Large intestine (tissue), 3 donors: ENCODE measurements at regions not wholly inside any gene's neighbourhood (a gene's known extent, or its start where the extent isn't known, plus 50 kb on each side); places are given as distances from the start of the nearest gene placed in this dataset.
"Not testable (repeated sequence)": the region's sequence is repeated elsewhere in the genome, so short reads cannot be mapped to it uniquely, and the experiment has no call there.

ENCODE experiments used
- DNase-seq, 2 donors: peaks; one replicate each; pipeline versions ENCODE4 v3.0.0 to v3.0.0-alpha.2; 2013
- H3K27ac ChIP-seq: one replicate; pipeline ENCODE4 v1.5.1; 2013; ENCODE audit warnings: low read length
- H3K27me3 ChIP-seq: 2 replicates; pipeline ENCODE4 v1.6.1; 2013; ENCODE audit warnings: low read length; ENCODE audit not compliant: control insufficient read depth, insufficient read depth
- H3K36me3 ChIP-seq: 2 replicates; pipeline ENCODE4 v1.6.1; 2013; ENCODE audit warnings: low read length; ENCODE audit not compliant: control insufficient read depth, insufficient read depth
- H3K4me1 ChIP-seq: one replicate; pipeline ENCODE4 v1.6.1; 2013; ENCODE audit warnings: low read length; ENCODE audit not compliant: control insufficient read depth, insufficient read depth
- H3K4me3 ChIP-seq: one replicate; pipeline ENCODE4 v1.5.1; 2013; ENCODE audit warnings: low read length
- H3K9me3 ChIP-seq: one replicate; pipeline ENCODE4 v1.6.1; 2013; ENCODE audit warnings: mild to moderate bottlenecking, low read depth, low read length, moderate library complexity; ENCODE audit not compliant: control insufficient read depth
- WGBS: methylation state at CpG from one replicate; pipeline ENCODE4 v1.1.5; 2013; ENCODE audit warnings: low lambda C conversion rate; ENCODE audit not compliant: insufficient coverage; 5-methylcytosine and 5-hydroxymethylcytosine counted together

DNA sequence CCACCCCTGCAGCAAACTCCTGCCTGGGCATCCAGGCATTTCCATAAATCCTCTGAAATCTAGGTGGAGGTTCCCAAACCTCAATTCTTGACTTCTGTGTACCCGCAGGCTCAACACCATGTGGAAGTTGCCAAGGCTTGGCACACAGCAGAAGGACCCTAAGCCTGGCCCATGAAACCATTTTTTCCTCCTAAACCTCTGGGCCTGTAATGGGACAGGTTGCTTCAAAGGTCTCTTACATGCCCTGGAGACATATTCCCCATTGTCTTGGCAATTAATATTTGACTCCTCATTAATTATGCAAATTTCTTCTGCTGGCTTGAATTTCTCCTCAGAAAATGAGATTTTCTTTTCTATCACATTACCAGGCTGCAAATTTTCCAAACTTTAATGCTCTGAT, 339.5 kb upstream of the SORCS1 start:
- not testable (repeated sequence) for H3K27ac ChIP-seq
- WGBS, result no CpG with 5 or more reads among the region's 1 CpG

DNA sequence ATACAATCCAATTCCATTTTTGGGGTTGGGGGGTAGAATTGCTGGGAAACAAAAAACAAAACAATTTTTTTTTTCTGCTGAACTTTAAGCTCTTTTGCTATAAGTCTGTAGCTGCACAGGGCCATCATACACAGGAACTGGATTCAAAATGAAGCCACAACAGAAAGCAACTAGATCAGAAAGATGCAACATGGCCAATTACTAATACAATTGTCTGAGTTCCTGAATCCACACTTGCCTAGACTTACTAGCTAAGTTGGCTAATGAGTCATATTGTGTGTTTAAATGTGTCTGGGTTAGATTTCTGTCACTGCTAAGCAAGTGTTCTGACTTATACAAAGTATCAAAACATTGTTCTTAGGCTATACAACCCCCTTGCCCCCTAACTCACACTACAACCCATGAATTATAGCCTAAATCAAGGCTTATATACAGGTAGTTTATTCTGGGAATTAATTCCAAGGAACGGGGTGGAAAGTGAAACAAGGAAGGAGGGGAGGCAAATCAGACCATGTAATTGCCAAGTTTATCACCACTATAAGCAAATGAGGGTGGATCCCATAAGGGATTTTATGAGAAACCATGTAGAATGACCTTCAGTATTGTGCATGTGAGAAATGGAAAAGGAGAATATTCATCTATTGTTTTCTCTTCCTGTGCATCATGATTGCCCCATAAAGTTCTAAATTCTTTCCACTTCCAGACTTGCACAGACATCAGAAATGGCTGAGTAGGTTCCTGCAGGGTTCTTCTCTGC, 337.9 kb upstream of the SORCS1 start:
- no peak overlapping the region for H3K27ac ChIP-seq
- DNase-seq, result no peak
- WGBS, result no CpG with 5 or more reads among the region's 1 CpG
- H3K36me3 ChIP-seq, result no peaks in the 10 kb centered on the region
- H3K4me3 ChIP-seq, result no peak overlapping the region
- no peaks in the 10 kb centered on the region for H3K9me3 ChIP-seq
- H3K4me1 ChIP-seq, result no peaks in the 10 kb centered on the region
- H3K27me3 ChIP-seq, result no peaks in the 10 kb centered on the region

More for the DNA sequence above, 339.5 kb upstream of the SORCS1 start:
- H3K36me3 ChIP-seq, DNase-seq, H3K4me1 ChIP-seq, H3K27me3 ChIP-seq, H3K9me3 ChIP-seq, H3K4me3 ChIP-seq: not testable (repeated sequence)

DNA sequence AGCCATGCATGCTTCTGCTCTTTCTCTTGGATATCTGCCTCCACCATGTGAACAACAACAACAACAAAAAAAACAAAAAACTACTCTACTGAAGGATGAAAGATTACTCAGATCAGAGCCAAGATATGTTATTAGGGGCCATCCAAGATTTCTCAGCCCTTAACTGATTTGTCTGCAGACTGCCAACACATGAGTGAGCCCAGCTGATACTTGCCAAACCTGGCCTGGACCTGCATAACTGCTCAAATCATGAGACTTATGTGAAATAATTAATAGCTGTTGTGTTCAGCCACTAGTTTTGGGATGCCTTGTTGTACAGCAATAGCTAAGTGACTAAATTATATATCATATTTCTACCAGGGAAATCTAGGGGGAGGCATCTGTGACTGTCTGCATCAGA, 334.5 kb upstream of the SORCS1 start:
- no peak overlapping the region for H3K27ac ChIP-seq
- DNase-seq, result no peak

DNA sequence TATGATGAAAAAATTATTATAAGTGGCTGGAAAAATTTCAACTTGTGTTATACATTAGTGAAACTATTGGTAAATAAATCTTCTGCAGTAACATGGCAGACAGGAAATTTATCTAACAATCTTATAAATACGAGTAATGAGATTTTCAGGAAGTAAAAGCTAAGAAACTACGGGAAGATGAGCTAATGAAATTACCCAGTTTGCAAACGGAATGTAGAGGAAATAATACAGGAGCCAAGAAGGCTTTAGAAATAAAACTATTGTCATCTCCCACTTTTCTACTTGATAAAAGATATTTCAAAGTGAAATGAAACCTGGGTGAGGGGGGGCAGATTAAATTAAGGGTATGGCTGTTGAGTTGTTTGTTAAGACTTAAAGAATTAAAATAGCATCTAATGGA, 332.5 kb upstream of the SORCS1 start:
- no peaks in the 10 kb centered on the region for H3K27me3 ChIP-seq
- no CpG with 5 or more reads among the region's 3 CpGs for WGBS
- no peaks in the 10 kb centered on the region for H3K4me1 ChIP-seq
- DNase-seq, result no peak
- H3K9me3 ChIP-seq, result no peaks in the 10 kb centered on the region
- no peak overlapping the region for H3K4me3 ChIP-seq
- no peaks in the 10 kb centered on the region for H3K36me3 ChIP-seq
- no peak overlapping the region for H3K27ac ChIP-seq

More for the DNA sequence above, 334.5 kb upstream of the SORCS1 start:
- Histone ChIP-seq H3K9me3 (no peaks in the 10 kb centered on the region), H3K4me3 (no peak overlapping the region), H3K36me3 (no peaks in the 10 kb centered on the region), H3K27me3 (no peaks in the 10 kb centered on the region), H3K4me1 (no peaks in the 10 kb centered on the region)

DNA sequence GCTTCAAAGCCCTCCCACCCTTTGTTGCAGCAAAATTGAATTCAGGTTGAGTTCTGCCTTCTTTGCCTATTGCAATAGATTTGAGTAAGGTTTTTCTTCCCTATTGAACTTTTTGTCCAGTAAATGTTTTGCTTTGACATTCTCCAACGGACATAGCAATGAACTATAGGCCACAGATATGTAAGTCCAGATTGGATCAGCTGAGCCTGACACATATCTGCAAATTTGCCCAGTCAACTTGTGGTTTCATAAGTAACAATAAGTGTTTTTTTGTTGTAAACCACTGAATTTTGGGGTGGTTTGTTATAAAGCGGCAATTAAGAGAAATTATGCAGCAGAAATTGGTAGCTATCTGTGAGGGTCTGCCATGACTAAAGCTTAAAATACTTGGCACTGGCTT, 332.1 kb upstream of the SORCS1 start:
- Histone ChIP-seq H3K27me3 (no peaks in the 10 kb centered on the region), H3K4me3 (no peak overlapping the region), H3K4me1 (no peaks in the 10 kb centered on the region), H3K27ac (no peak overlapping the region), H3K36me3 (no peaks in the 10 kb centered on the region), H3K9me3 (no peaks in the 10 kb centered on the region)
- no peak for DNase-seq
- WGBS, result 71% methylated on average over 1 of the region's 2 CpGs

DNA sequence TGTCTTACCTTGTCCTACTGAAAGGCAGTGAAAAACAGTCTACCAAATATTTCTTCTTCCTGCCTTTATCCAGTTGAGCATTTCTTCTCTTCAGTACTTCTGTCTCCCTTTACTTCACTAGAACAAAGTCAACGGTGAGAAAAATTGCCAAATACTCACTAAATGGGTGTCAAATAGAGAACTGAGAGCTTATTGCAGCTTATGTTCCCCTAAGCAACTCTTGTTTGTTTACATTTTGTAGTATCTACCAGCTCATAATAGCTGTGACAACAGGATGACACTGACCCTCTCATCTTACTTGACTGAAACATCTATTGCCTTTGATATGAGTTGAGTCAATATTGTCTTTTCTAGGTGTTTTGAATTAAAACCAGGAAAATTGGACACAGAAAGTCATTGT, 327.9 kb upstream of the SORCS1 start:
- H3K36me3 ChIP-seq, result no peaks in the 10 kb centered on the region
- no peak overlapping the region for H3K27ac ChIP-seq
- H3K4me1 ChIP-seq, result no peaks in the 10 kb centered on the region
- H3K27me3 ChIP-seq, result no peaks in the 10 kb centered on the region
- no peaks in the 10 kb centered on the region for H3K9me3 ChIP-seq
- WGBS, result 100% methylated on average over 1 of the region's 1 CpG
- H3K4me3 ChIP-seq, result no peak overlapping the region
- DNase-seq, result no peak

DNA sequence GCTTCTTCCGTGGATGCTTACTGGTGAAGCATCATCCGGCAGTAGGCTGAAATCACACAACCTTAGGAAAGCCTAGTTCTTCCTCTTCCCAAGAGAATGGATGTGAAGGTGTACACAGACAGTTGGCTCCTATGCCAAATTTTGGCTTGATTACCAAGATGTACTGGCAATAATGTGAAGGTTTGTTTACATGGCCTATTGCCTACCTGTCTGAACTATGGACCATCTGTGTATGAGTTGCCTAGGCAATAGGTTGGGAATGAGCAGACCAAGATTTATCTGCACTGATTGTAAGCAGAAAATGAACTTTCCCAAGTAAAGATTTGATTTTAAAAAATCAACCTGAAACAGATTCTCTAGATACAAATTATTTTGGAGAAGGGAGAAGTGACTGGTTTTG, 325.9 kb upstream of the SORCS1 start:
- WGBS, result no CpG with 5 or more reads among the region's 2 CpGs
- no peaks in the 10 kb centered on the region for H3K36me3 ChIP-seq
- H3K27ac ChIP-seq, result no peak overlapping the region
- no peaks in the 10 kb centered on the region for H3K27me3 ChIP-seq
- no peaks in the 10 kb centered on the region for H3K4me1 ChIP-seq
- DNase-seq, result no peak
- no peaks in the 10 kb centered on the region for H3K9me3 ChIP-seq
- no peak overlapping the region for H3K4me3 ChIP-seq

DNA sequence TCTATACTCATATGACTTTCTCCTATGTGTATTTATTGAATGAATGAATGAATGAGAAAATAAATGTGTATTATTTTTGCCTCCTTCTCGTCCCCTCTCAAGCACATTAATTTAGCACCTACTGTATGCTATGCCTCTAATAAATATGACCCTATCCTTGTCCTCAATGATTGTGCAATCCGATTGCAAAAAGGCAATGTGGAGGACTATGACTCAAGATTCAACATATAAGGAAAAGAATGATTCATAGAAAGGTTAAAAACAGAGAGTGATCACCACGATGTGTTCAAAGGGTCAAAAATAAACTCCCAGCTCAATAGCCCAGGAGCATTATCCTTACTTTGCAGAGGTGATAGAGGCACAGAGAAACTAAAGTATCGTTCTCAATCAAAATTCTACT, 322.8 kb upstream of the SORCS1 start:
- H3K4me3 ChIP-seq, result no peak overlapping the region
- no peak for DNase-seq
- no peaks in the 10 kb centered on the region for H3K9me3 ChIP-seq
- no peaks in the 10 kb centered on the region for H3K36me3 ChIP-seq
- 100% methylated on average over 2 of the region's 4 CpGs for WGBS
- no peaks in the 10 kb centered on the region for H3K4me1 ChIP-seq
- H3K27ac ChIP-seq, result no peak overlapping the region
- H3K27me3 ChIP-seq, result no peaks in the 10 kb centered on the region

DNA sequence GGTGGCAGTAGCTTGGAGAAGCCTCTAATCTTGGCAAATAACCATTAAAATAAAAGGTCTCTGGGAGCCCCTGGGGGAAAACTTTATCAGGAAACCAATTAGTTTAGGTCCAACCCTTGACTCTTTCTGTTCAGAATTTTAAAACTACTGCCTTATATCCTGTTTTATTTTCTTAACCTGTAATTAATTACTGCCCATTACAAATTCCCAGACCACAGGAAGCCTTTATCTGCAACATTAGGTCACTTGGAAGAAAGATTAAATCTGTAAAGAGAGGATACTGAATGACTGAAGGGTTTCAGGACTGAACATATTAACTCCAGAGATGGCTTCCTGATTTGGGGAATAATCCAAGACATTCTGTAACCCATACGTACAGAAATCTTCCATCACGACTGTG, 320.5 kb upstream of the SORCS1 start:
- no CpG with 5 or more reads among the region's 2 CpGs for WGBS
- DNase-seq, result no peak
- H3K27ac ChIP-seq, result no peak overlapping the region

DNA sequence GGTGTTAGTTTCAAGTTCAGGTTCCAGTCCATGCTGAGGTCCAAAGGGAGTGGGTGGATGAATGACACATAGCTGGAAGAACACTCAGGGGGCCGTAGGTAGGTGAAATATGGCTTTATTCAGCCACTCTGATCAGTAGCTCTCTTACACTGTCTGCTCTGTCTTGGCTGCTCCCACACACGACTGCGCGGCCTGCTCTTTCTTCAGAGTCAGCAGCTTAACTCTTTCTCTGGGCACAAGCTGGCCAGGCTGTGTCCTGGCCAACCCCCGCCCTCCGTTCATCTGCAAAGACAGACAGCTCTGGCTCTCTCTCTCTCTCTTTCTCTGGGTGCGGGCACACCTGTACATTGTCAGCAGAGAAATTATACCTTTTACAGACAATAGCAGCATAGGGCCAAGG, 317.4 kb upstream of the SORCS1 start:
- Histone ChIP-seq H3K27ac (no peak overlapping the region), H3K9me3 (no peaks in the 10 kb centered on the region), H3K4me3 (no peak overlapping the region), H3K4me1 (no peaks in the 10 kb centered on the region), H3K27me3 (no peaks in the 10 kb centered on the region), H3K36me3 (no peaks in the 10 kb centered on the region)
- no CpG with 5 or more reads among the region's 7 CpGs for WGBS
- DNase-seq, result no peak

More for the DNA sequence above, 320.5 kb upstream of the SORCS1 start:
- Histone ChIP-seq H3K4me3 (no peak overlapping the region), H3K9me3 (no peaks in the 10 kb centered on the region), H3K4me1 (no peaks in the 10 kb centered on the region), H3K27me3 (no peaks in the 10 kb centered on the region), H3K36me3 (no peaks in the 10 kb centered on the region)

DNA sequence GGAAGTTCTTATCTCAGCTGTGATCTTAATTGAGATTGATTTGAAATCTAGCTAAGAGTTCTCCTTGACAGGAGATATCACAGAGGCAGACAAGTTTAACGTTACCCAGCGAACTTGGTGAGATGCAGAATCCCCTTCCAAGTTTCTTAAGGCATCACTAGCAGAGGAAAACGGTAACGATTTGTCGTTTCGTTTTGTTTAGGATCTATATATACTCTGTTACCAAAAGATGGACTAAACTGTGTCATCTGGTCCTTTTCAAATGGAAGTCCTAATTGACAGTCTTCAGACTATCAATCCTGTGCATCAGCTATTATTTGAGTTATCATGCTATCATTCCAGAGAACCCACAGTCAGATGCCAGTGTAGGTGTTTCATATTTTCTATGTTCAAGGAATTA, 316.7 kb upstream of the SORCS1 start:
- Histone ChIP-seq H3K27me3 (no peaks in the 10 kb centered on the region), H3K4me1 (no peaks in the 10 kb centered on the region), H3K27ac (no peak overlapping the region), H3K4me3 (no peak overlapping the region), H3K9me3 (no peaks in the 10 kb centered on the region), H3K36me3 (no peaks in the 10 kb centered on the region)
- DNase-seq, result no peak
- WGBS, result 78% methylated on average over 3 of the region's 6 CpGs
